Prostate gland (tissue), 2 donors: ENCODE measurements at regions not wholly inside any gene's neighbourhood (a gene's known extent, or its start where the extent isn't known, plus 50 kb on each side); places are given as distances from the start of the nearest gene placed in this dataset.
"Not testable (repeated sequence)": the region's sequence is repeated elsewhere in the genome, so short reads cannot be mapped to it uniquely, and the experiment has no call there.

ENCODE experiments used
- DNase-seq: peaks from one replicate; pipeline ENCODE4 v3.0.0-alpha.2; 2019; ENCODE audit warnings: low spot score
- H3K27ac ChIP-seq, 2 donors: fragments of 200-600 bp; sonication (generic); 2 replicates each; pipeline ENCODE4 v1.5.1; 2017 to 2019
- H3K27me3 ChIP-seq: fragments of 200-600 bp; sonication (generic); replicated peaks from 2 replicates; pipeline ENCODE4 v1.5.1; 2019; ENCODE audit not compliant: insufficient read depth
- H3K36me3 ChIP-seq, 2 donors: fragments of 200-600 bp; sonication (generic); 1 replicate in 1 of 2; 2 replicates in 1 of 2; pipeline versions ENCODE4 v1.5.1 to v1.8.1; 2017 to 2019
- H3K4me1 ChIP-seq: fragments of 200-600 bp; sonication (generic); replicated peaks from 2 replicates; pipeline ENCODE4 v1.5.1; 2019
- H3K4me3 ChIP-seq, 2 donors: fragments of 200-600 bp; sonication (generic); 2 replicates each; pipeline ENCODE4 v1.5.1; 2017 to 2019
- H3K9me3 ChIP-seq: fragments of 200-600 bp; sonication (generic); 2 replicates; pipeline ENCODE4 v1.5.1; 2017
- POLR2A ChIP-seq: fragments of 450-650 bp; IDR thresholded peaks from one replicate; pipeline ENCODE4 v1.6.1; 2016; ENCODE audit warnings: antibody characterized with exemption, mild to moderate bottlenecking
- POLR2AphosphoS5 ChIP-seq: sonication (generic); formaldehyde crosslinking; IDR thresholded peaks from one replicate; pipeline ENCODE4 v1.6.1; 2017; ENCODE audit warnings: antibody characterized with exemption
- WGBS: methylation state at CpG from one replicate; pipeline ENCODE4 v1.1.5; 2018; 5-methylcytosine and 5-hydroxymethylcytosine counted together
- intact Hi-C: fragments of 100-400 bp; cut with DNase I; formaldehyde crosslinking; loops from one replicate; pipeline ENCODE4 v1.14.2; 2022
- TF ChIP-seq, protein P1 (sequence below), 4 experiments: fragments of 200-600 bp in 2 of 4; fragments of 450-650 bp in 2 of 4; sonication (generic) in 2 of 4; IDR thresholded peaks; 1 replicate in 3 of 4; 2 replicates in 1 of 4; pipeline ENCODE4 v1.5.1; 2016 to 2019; ENCODE audit warnings: antibody characterized with exemption in 4 of 4, mild to moderate bottlenecking in 2 of 4, moderate library complexity in 2 of 4

DNA sequence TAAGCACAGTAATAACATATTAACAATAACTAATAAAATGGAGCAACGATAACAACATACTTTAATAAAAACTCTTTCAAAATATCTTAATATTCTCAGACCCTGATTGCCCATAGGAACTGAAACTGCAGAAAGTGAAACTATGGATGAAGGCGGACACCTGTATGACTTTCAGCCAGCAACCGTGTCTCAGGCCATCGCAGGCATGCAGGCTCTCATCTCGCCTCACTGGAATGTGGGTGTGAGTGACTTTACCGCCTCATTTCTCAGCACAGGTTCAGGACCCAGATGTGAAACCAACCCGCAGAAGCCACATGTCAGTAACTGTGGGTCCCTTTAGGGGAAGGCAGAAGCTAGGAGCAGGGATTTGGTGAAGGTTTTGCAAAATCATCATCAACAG is 539.1 kb downstream of the FAM181B start:
- TF ChIP-seq, protein P1, sequence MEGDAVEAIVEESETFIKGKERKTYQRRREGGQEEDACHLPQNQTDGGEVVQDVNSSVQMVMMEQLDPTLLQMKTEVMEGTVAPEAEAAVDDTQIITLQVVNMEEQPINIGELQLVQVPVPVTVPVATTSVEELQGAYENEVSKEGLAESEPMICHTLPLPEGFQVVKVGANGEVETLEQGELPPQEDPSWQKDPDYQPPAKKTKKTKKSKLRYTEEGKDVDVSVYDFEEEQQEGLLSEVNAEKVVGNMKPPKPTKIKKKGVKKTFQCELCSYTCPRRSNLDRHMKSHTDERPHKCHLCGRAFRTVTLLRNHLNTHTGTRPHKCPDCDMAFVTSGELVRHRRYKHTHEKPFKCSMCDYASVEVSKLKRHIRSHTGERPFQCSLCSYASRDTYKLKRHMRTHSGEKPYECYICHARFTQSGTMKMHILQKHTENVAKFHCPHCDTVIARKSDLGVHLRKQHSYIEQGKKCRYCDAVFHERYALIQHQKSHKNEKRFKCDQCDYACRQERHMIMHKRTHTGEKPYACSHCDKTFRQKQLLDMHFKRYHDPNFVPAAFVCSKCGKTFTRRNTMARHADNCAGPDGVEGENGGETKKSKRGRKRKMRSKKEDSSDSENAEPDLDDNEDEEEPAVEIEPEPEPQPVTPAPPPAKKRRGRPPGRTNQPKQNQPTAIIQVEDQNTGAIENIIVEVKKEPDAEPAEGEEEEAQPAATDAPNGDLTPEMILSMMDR (IDR thresholded peaks at IDR 0.05), result no peak
- TF ChIP-seq POLR2AphosphoS5 (no peak), POLR2A (no peak)
- no peak for DNase-seq
- H3K4me3 ChIP-seq, result no peak overlapping the region
- WGBS, result 46% methylated on average over 7 of the region's 7 CpGs
- no peak overlapping the region for H3K27ac ChIP-seq
- H3K27me3 ChIP-seq, result no peaks in the 10 kb centered on the region
- H3K36me3 ChIP-seq, result no peaks in the 10 kb centered on the region
- no peaks in the 10 kb centered on the region for H3K9me3 ChIP-seq
- intact Hi-C loops, result no loop called here
- H3K4me1 ChIP-seq, result no peaks in the 10 kb centered on the region

DNA sequence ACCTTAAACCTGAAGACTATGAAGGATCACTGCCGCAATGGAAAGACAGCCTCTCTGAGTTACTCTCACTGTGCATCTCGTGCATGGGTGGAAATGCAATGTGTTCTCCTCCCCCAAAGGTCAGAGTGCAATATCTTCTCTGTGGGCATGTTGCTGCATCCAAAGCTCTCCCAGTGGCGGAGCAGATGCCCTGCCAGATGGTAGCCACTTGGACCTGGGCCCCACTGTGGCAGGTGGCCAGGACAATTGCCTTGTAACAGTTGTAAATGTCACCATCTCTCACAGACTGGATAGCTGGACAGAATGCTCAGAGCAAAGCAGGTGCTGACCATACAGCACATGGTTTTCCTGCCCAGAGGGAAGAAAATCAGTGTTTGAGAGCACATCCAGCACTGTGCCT is 542.0 kb downstream of the FAM181B start:
- intact Hi-C loops, result no loop called here
- H3K4me3 ChIP-seq, result no peak overlapping the region
- no peaks in the 10 kb centered on the region for H3K36me3 ChIP-seq
- no peaks in the 10 kb centered on the region for H3K4me1 ChIP-seq
- no peak for DNase-seq
- no peaks in the 10 kb centered on the region for H3K9me3 ChIP-seq
- TF ChIP-seq POLR2AphosphoS5 (no peak), POLR2A (no peak)
- TF ChIP-seq, protein P1 (IDR thresholded peaks at IDR 0.05), result no peak
- no peak overlapping the region for H3K27ac ChIP-seq
- 92% methylated on average over 3 of the region's 3 CpGs for WGBS
- H3K27me3 ChIP-seq, result no peaks in the 10 kb centered on the region

DNA sequence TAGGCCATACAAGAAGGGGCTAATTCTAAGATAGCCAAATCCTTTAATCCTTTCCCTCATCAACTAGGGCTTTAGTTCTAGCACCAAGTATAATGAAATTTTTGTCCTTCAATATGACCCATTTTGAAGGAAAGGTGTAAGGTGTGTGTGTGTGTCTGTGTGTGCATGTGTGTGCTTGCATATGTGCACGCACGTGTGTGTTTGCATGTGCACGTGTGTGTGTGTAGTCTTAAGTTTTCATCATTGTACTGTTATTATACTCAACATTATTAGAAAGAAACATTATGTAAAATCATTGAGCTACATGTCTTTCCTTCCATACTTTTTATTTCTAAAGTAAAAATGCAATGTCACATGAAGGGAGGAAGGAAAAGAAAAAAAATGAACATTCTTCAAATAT is 547.7 kb downstream of the FAM181B start:
- Histone ChIP-seq H3K27ac (no peak overlapping the region), H3K36me3 (no peaks in the 10 kb centered on the region), H3K9me3 (no peaks in the 10 kb centered on the region), H3K4me3 (no peak overlapping the region), H3K4me1 (no peaks in the 10 kb centered on the region), H3K27me3 (no peaks in the 10 kb centered on the region)
- intact Hi-C loops, result no loop called here
- no peak for TF ChIP-seq POLR2AphosphoS5
- TF ChIP-seq POLR2A, result no peak
- TF ChIP-seq, protein P1 (IDR thresholded peaks at IDR 0.05), result no peak
- no peak for DNase-seq
- WGBS, result 80% methylated on average over 3 of the region's 3 CpGs

DNA sequence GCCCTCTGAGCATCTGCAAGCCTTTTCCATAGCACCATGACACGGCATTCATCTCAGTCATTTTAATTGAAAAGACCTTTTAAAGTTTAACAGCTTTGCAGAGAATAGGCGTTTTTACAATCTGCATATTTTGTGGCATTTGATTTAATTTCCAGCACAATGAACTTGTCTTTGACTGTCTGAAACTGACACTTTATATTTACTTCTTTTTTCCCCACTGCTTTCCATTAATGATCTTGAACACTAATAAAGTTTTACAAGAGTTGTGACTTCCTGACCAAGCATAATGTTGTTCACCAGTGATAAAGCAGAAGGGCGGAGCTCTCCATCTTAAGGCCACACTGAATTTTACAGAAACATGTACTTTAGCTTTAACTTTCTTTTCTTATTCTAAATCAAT is 548.7 kb downstream of the FAM181B start:
- H3K36me3 ChIP-seq, result no peaks in the 10 kb centered on the region
- no peaks in the 10 kb centered on the region for H3K27me3 ChIP-seq
- intact Hi-C loops, result no loop called here
- TF ChIP-seq, protein P1 (IDR thresholded peaks at IDR 0.05), result no peak
- TF ChIP-seq POLR2A (no peak), POLR2AphosphoS5 (no peak)
- H3K9me3 ChIP-seq, result no peaks in the 10 kb centered on the region
- no peak for DNase-seq
- no peaks in the 10 kb centered on the region for H3K4me1 ChIP-seq
- H3K27ac ChIP-seq, result no peak overlapping the region
- 26% methylated on average over 3 of the region's 3 CpGs for WGBS
- no peak overlapping the region for H3K4me3 ChIP-seq

DNA sequence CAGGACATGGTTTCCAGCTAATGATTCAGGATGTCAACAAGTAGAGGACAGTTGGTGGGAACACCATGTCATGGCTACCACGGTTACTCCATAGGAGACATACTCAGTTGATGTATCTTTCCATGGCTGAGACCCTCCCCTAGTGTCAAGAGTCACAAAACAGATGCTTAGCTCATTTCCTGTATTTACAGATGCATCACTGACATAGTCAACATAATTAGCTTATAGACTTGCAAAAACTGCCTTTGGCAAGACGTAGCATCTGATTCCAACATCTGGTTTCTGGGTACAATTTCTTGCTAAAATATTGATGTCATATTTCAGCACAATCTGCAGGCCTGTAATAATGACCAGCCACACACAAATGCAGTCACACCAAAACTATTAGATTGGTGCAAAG is 550.3 kb downstream of the FAM181B start:
- H3K4me1 ChIP-seq, result no peaks in the 10 kb centered on the region
- H3K27me3 ChIP-seq, result no peaks in the 10 kb centered on the region
- TF ChIP-seq, protein P1 (IDR thresholded peaks at IDR 0.05), result no peak
- TF ChIP-seq POLR2AphosphoS5, result no peak
- no peak for TF ChIP-seq POLR2A
- no peak overlapping the region for H3K4me3 ChIP-seq
- no peaks in the 10 kb centered on the region for H3K36me3 ChIP-seq
- H3K27ac ChIP-seq, result no peak overlapping the region
- intact Hi-C loops, result no loop called here
- H3K9me3 ChIP-seq, result no peaks in the 10 kb centered on the region
- 97% methylated on average over 2 of the region's 2 CpGs for WGBS
- no peak for DNase-seq

DNA sequence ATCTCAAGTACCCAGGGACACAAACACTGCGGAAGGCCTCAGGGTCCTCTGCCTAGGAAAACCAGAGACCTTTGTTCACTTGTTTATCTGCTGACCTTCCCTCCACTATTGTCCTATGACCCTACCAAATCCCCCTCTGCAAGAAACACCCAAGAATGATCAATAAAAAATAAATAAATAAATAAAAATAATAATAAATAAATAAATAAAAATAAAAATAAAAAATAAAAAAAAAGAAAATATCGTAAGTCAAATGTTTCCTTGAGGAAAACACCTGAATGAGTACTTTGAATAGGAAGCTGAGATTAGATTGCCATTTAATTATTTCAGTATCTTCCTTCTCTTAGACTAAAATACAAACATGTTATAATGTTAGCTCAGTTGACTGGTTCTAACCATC is 551.0 kb downstream of the FAM181B start:
- intact Hi-C loops, DNase-seq, H3K9me3 ChIP-seq, H3K4me3 ChIP-seq, H3K27me3 ChIP-seq, H3K36me3 ChIP-seq, H3K27ac ChIP-seq, H3K4me1 ChIP-seq: not testable (repeated sequence)
- WGBS, result 92% methylated on average over 2 of the region's 2 CpGs

DNA sequence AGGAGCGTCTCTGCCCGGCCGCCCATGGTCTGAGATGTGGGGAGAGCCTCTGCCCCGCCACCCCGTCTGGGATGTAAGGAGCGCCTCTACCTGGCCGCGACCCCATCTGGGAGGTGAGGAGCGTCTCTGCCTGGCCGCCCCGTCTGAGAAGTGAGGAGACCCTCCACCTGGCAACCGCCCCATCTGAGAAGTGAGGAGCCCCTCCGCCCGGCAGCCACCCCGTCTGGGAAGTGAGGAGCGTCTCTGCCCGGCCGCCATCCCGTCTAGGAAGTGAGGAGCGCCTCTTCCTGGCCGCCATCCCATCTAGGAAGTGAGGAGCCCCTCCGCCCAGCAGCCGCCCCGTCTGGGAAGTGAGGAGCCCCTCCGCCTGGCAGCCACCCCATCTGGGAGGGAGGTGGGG is 551.9 kb downstream of the FAM181B start:
- H3K27ac ChIP-seq, DNase-seq, H3K36me3 ChIP-seq, H3K4me1 ChIP-seq, intact Hi-C loops, H3K4me3 ChIP-seq, H3K9me3 ChIP-seq, H3K27me3 ChIP-seq: not testable (repeated sequence)
- WGBS, result 98% methylated on average over 17 of the region's 25 CpGs
